Fibroblast of villous mesenchyme (primary cell): ENCODE measurements at regions not wholly inside any gene's neighbourhood (a gene's known extent, or its start where the extent isn't known, plus 50 kb on each side); places are given as distances from the start of the nearest gene placed in this dataset.

ENCODE experiments used
- DNase-seq: peaks from one replicate; pipeline ENCODE4 v3.0.0-alpha.2; 2010; ENCODE audit warnings: low read depth
- H3K4me3 ChIP-seq: 2 replicates; pipeline ENCODE4 v1.5.1; 2011; ENCODE audit warnings: low read depth, mild to moderate bottlenecking, low read length
- CTCF ChIP-seq: IDR thresholded peaks from 2 replicates; pipeline ENCODE4 v1.5.1; 2012; ENCODE audit warnings: low read depth, mild to moderate bottlenecking, low read length; ENCODE audit not compliant: insufficient read depth

GRCh38 chr11:70525006-70525405 is 126.7 kb downstream of the CTTN start:
- no peak for TF ChIP-seq CTCF
- no peak overlapping the region for H3K4me3 ChIP-seq
- no peak for DNase-seq

GRCh38 chr11:70525466-70525865 is 127.1 kb downstream of the CTTN start:
- TF ChIP-seq CTCF: no peak
- no peak for DNase-seq
- H3K4me3 ChIP-seq: no peak overlapping the region

DNA sequence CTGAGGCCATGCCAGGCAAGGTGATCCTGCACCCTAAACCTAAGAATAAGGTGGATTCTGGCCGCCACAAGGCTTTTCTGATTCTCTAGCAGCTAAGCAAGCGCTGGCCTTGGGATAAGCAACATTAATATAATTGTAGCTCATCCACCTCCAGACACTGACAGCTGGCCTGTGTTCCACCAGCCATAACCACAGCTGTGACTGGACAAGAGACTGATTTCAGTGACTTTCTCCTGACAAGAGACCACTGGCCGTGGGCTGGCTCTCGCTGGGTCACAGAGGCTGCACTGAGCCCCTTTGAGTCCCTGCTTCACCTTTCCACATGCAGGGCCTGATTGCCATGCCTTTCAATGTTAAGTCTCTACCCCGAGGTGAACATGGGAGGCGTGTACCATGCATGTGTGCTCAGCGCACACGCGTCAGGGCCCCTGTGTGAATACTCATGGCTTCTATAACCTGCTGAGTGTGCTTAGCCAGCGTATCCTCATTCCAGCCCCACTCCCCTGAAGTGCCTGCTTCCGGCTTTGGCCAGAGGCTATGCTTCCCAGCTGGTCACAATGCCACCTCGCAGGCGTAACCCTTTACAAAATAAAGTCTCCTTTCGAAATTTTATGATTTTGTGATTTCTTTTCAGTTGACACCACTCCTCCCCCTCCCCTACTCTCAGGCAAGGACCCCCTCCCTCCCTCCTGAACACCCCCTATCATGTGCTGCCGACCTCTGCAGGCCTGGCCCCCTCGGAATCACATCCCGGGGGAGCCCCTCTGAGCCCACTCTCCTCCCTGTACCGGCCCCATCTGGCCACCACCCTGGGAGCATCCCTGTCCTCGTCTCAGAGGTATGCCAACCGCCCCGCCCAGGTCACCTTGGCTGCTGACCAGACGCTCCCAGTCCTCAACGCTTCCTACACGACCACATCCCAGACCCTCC is 128.1 kb downstream of the CTTN start:
- no peak for DNase-seq
- no peak overlapping the region for H3K4me3 ChIP-seq
- TF ChIP-seq CTCF: no peak

DNA sequence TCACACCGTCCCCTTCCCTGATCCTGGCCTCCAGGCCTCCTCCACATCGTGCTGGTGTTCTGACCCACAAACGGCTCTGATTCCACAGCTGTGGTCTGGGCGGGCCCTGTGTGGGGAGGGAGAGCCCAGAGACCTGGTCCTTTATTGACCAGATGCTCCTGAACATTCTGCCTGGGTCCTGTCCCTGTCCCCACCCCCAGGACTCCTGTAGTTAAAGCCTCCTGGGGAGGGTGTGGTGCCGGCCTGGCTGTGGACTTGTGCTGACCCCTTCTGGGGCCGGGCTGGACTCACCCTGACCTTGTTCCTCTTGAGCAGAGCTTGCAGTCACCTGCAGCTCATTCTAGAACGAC is 128.7 kb downstream of the CTTN start:
- no peak for DNase-seq
- H3K4me3 ChIP-seq: no peak overlapping the region
- TF ChIP-seq CTCF: no peak

GRCh38 chr11:70527429-70528045 is 129.2 kb downstream of the CTTN start:
- no peak for TF ChIP-seq CTCF
- DNase-seq: no peak
- no peak overlapping the region for H3K4me3 ChIP-seq

DNA sequence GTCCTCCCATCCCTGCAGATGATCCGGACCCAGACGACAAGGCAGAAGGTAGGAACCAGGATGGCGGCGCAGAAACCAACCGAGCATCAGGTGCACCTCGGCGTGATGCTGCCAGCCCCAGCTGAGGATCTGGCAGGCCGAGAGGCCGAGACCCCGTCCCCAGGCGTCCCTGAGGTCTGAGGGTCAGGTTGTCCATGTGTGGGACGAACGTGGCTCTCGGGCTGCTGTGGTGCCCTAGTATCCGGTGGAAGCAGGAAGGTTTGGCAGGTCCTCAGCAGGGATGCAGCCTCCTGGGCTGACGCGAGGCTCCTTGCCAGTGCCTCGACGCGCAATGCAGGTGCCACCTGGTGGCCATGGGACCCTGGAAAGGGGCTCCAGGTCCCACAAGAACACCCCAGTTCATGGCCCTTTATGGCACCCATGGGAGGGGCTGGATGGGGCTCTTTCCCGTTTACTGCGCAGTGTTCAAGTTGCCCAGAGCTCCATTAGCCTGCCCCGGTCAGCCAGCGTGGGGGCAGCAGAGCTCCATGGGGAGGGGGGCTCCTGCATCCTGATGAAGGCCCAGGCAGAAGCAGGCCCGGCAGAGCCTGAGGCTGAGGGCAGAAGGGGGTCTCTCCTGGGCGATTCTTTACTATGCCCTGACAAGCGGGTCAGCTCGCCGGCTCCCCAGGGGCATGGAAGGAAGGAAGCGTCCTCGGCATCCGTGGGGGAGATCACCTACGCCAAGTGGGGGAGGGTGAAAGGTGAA is 129.9 kb downstream of the CTTN start:
- no peak for TF ChIP-seq CTCF
- H3K4me3 ChIP-seq: no peak overlapping the region
- DNase-seq: no peak
